Panc1 (cell line): ENCODE measurements at regions not wholly inside any gene's neighbourhood (a gene's known extent, or its start where the extent isn't known, plus 50 kb on each side); places are given as distances from the start of the nearest gene placed in this dataset.
"Not testable (repeated sequence)": the region's sequence is repeated elsewhere in the genome, so short reads cannot be mapped to it uniquely, and the experiment has no call there.

Source experiments
- ATAC-seq: fragments of 200-7000 bp; cut with Tn5 transposase; 2 replicates; pipeline ENCODE4 v1.9.1; 2020; ENCODE audit warnings: mild to moderate bottlenecking, moderate library complexity
- BruUV-seq: library from RNA; stranded (reverse); fragments of 400-500 nt; replicated peaks from 2 replicates; lab custom pipeline; 2021; lab: Mats Ljungman, UMichigan
- CTCF ChIA-PET: fragments of 300-600 bp; sonication (Branson Sonifier 250); formaldehyde crosslinking; loops from one replicate; lab custom pipeline; 2022; ENCODE audit warnings: antibody characterized with exemption; lab: Charles Lee
- POLR2A ChIA-PET: fragments of 300-600 bp; sonication (Branson Sonifier 250); formaldehyde crosslinking; loops from one replicate; lab custom pipeline; 2022; ENCODE audit warnings: antibody characterized with exemption; lab: Charles Lee
- DNase-seq: peaks from one replicate; pipeline ENCODE4 v3.0.0-alpha.2; 2010; ENCODE audit warnings: low read depth, low spot score
- H3K27ac ChIP-seq: 2 replicates; pipeline ENCODE4 v1.5.1; 2011; ENCODE audit warnings: mild to moderate bottlenecking, low read length, inconsistent platforms
- H3K27me3 ChIP-seq: fragments of 200-500 bp; sonication (Bioruptor generic); 2 replicates; pipeline ENCODE4 v1.6.0; 2014; ENCODE audit warnings: low read length, inconsistent platforms; ENCODE audit not compliant: control insufficient read depth, insufficient read depth
- H3K36me3 ChIP-seq: fragments of 200-500 bp; sonication (Bioruptor generic); 2 replicates; pipeline ENCODE4 v1.5.1; 2014; ENCODE audit warnings: inconsistent platforms, mild to moderate bottlenecking, low read length, moderate library complexity; ENCODE audit not compliant: control insufficient read depth, insufficient read depth
- H3K4me1 ChIP-seq: 2 replicates; pipeline ENCODE4 v1.5.1; 2011; ENCODE audit warnings: inconsistent platforms, mild to moderate bottlenecking, low read length, moderate library complexity; ENCODE audit not compliant: control insufficient read depth, insufficient read depth
- H3K4me3 ChIP-seq, 2 experiments: 2 replicates each; pipeline ENCODE4 v1.5.1; 2011 to 2012; ENCODE audit warnings: low read depth in 2 of 2, low read length in 2 of 2, mild to moderate bottlenecking in 2 of 2, inconsistent platforms in 1 of 2, moderate library complexity in 1 of 2
- H3K9me3 ChIP-seq: fragments of 200-500 bp; sonication (Bioruptor generic); 2 replicates; pipeline ENCODE4 v1.5.1; 2014; ENCODE audit warnings: low read depth, mild to moderate bottlenecking, inconsistent platforms, low read length, moderate library complexity; ENCODE audit not compliant: control insufficient read depth, insufficient read depth
- REST ChIP-seq, 2 experiments: IDR thresholded peaks; 2 replicates each; pipeline ENCODE4 v1.6.1; 2011 to 2012; ENCODE audit warnings: low read depth in 2 of 2, control low read depth in 1 of 2, low read length in 1 of 2, mild to moderate bottlenecking in 1 of 2, moderate library complexity in 1 of 2; ENCODE audit not compliant: insufficient read depth in 1 of 2
- TCF7L2 ChIP-seq: IDR thresholded peaks from 2 replicates; pipeline ENCODE4 v1.6.1; 2011; ENCODE audit warnings: mild to moderate bottlenecking, low read depth, low read length, inconsistent platforms
- in situ Hi-C: cut with HindIII; loops from 2 replicates; pipeline ENCODE4 v1.10.0; 2016; ENCODE audit warnings: low sequenced_read_pairs, low pct_unique_long_range_greater_than_20kb
- intact Hi-C: fragments of 100-400 bp; cut with micrococcal nuclease; formaldehyde crosslinking; loops from one replicate; pipeline ENCODE4 v1.10.0; 2022; ENCODE audit not compliant: unreplicated experiment

GRCh38 chr14:71807049-71807448, 125.2 kb upstream of the RGS6 start:
- in situ Hi-C loops, POLR2A ChIA-PET, DNase-seq, H3K4me1 ChIP-seq, H3K27ac ChIP-seq, H3K9me3 ChIP-seq, BruUV-seq, H3K36me3 ChIP-seq, intact Hi-C loops, H3K4me3 ChIP-seq, CTCF ChIA-PET, H3K27me3 ChIP-seq, ATAC-seq: not testable (repeated sequence)

- in situ Hi-C loops, H3K9me3 ChIP-seq, DNase-seq, H3K4me3 ChIP-seq, ATAC-seq, H3K27me3 ChIP-seq, H3K27ac ChIP-seq, intact Hi-C loops, H3K4me1 ChIP-seq, H3K36me3 ChIP-seq, POLR2A ChIA-PET, CTCF ChIA-PET, BruUV-seq: not testable (repeated sequence)
These were observed 121.4 kb upstream of the RGS6 start for GRCh38 chr14:71810800-71811199.

- intact Hi-C loops: no loop called here
- no peaks in the 10 kb centered on the region for H3K4me1 ChIP-seq
- H3K4me3 ChIP-seq: no peak overlapping the region
- no peak for TF ChIP-seq TCF7L2
- DNase-seq (no peak), ATAC-seq (no peak)
- H3K27ac ChIP-seq: no peak overlapping the region
- BruUV-seq: no TSS peak
- POLR2A ChIA-PET: no interaction called here
- H3K27me3 ChIP-seq: no peaks in the 10 kb centered on the region
- no peaks in the 10 kb centered on the region for H3K9me3 ChIP-seq
- in situ Hi-C loops: no loop called here
- CTCF ChIA-PET: no interaction called here
- H3K36me3 ChIP-seq: no peaks in the 10 kb centered on the region
These were observed 119.5 kb upstream of the RGS6 start for GRCh38 chr14:71812693-71813092.

GRCh38 chr14:71815110-71815509, 117.1 kb upstream of the RGS6 start:
- Histone ChIP-seq H3K36me3 (no peaks in the 10 kb centered on the region), H3K4me3 (no peak overlapping the region), H3K9me3 (no peaks in the 10 kb centered on the region), H3K27ac (no peak overlapping the region), H3K4me1 (no peaks in the 10 kb centered on the region), H3K27me3 (no peaks in the 10 kb centered on the region)
- in situ Hi-C loops: no loop called here
- BruUV-seq: no TSS peak
- ChIA-PET POLR2A (no interaction called here), CTCF (no interaction called here)
- ATAC-seq: no peak
- intact Hi-C loops: no loop called here
- no peak for TF ChIP-seq REST (IDR thresholded peaks at IDR 0.05; ENCODE audit: insufficient read depth in 1 of 2, low read depth in 2 of 2, low read length in 1 of 2)
- TF ChIP-seq TCF7L2: no peak
- no peak for DNase-seq
